ENCODE measurements at regions not wholly inside any gene's neighbourhood (a gene's known extent, or its start where the extent isn't known, plus 50 kb on each side); places are given as distances from the start of the nearest gene placed in this dataset.

GRCh38 chr4:148946271-148946670 lies 504.1 kb upstream of the NR3C2 start:
- Histone ChIP-seq H2BK12ac (ENCODE audit: low read depth, low read length) (no peak overlapping the region), H3K27ac (ENCODE audit: low read depth, low read length) (no peak overlapping the region), H3K4me3 (ENCODE audit: extremely low read depth in 1 of 4, insufficient read depth in 2 of 4, low read depth in 3 of 4, low read length in 4 of 4) (no peak overlapping the region), H3K4ac (replicated peaks; ENCODE audit: insufficient read length, low read depth, low read length) (no peak overlapping the region), H3K23ac (ENCODE audit: insufficient read length) (no peak overlapping the region), H3K56ac (replicated peaks; ENCODE audit: insufficient read length, low read depth, low read length) (no peak overlapping the region), H3K79me2 (ENCODE audit: control insufficient read depth in 1 of 2, insufficient read depth in 2 of 2, low read length in 2 of 2) (no peaks in the 10 kb centered on the region), H3K79me1 (ENCODE audit: low read depth, low read length) (no peaks in the 10 kb centered on the region), H3K4me1 (replicated peaks in 1 of 4; ENCODE audit: control insufficient read depth in 3 of 4, insufficient read depth in 4 of 4, low read length in 3 of 4) (no peaks in the 10 kb centered on the region; a peak in 1 of 7 replicates), H4K5ac (ENCODE audit: insufficient read length, low read depth, low read length) (no peak overlapping the region), H3K27me3 (replicated peaks in 1 of 4; ENCODE audit: control insufficient read depth in 3 of 4, extremely low read depth in 1 of 4, insufficient read depth in 3 of 4, low read length in 3 of 4) (no peaks in the 10 kb centered on the region), H2AFZ (ENCODE audit: low read length) (no peak overlapping the region), H4K91ac (replicated peaks; ENCODE audit: insufficient read length, low read length) (no peak overlapping the region), H3K4me2 (ENCODE audit: insufficient read depth in 1 of 2, low read depth in 2 of 2, low read length in 2 of 2) (no peak overlapping the region), H3K9me3 (ENCODE audit: insufficient read depth in 2 of 2, low read depth in 1 of 2, low read length in 1 of 2) (no peaks in the 10 kb centered on the region), H4K20me1 (replicated peaks in 1 of 2; ENCODE audit: control insufficient read depth in 1 of 2, insufficient read depth in 2 of 2, low read length in 2 of 2) (no peaks in the 10 kb centered on the region), H3K9ac (replicated peaks in 1 of 4; ENCODE audit: extremely low read depth in 1 of 4, low read depth in 3 of 4, low read length in 3 of 4) (no peak overlapping the region), H3K14ac (ENCODE audit: insufficient read length) (no peak overlapping the region), H2BK120ac (replicated peaks; ENCODE audit: low read depth, low read length) (no peak overlapping the region), H2BK15ac (ENCODE audit: low read length) (no peak overlapping the region), H3K18ac (ENCODE audit: extremely low read depth, low read length) (no peak overlapping the region), H2BK20ac (ENCODE audit: low read length) (no peak overlapping the region), H3K36me3 (ENCODE audit: control insufficient read depth in 2 of 4, insufficient read depth in 4 of 4, low read length in 3 of 4) (no peaks in the 10 kb centered on the region), H3K23me2 (ENCODE audit: low read depth, low read length) (no peaks in the 10 kb centered on the region), H4K8ac (ENCODE audit: extremely low read depth, insufficient read depth, low read length) (no peak overlapping the region), H2BK5ac (ENCODE audit: low read depth, low read length) (no peak overlapping the region), H2AK5ac (ENCODE audit: low read depth, low read length) (no peak overlapping the region)
- WGBS, 2 experiments (ENCODE audit: extremely low coverage in 1 of 2, insufficient coverage in 1 of 2, insufficient read length in 1 of 2, insufficient replicate concordance in 2 of 2, low coverage in 1 of 2, low lambda C conversion rate in 2 of 2, missing lambda C conversion rate in 1 of 2) = 90% methylated on average over 1 of the region's 1 CpG; no CpG with 5 or more reads in 1 of the 2 experiments
- no peak for FAIRE-seq
- CTCF ChIA-PET (ENCODE audit: partially characterized antibody) = interaction anchor here (0.6 kb wide), 1 partner anchor 8 kb away, joined by 3 read pairs; no protein-coding TSS in a partner anchor
- TF ChIP-seq TBP (IDR thresholded peaks at IDR 0.05; ENCODE audit: low read depth, low read length) = no peak
- TF ChIP-seq JUND (IDR thresholded peaks at IDR 0.05; ENCODE audit: low read length) = no peak
- TF ChIP-seq TAF7 (optimal IDR thresholded peaks at IDR 0.05; ENCODE audit: borderline replicate concordance, low read depth, low read length) = no peak
- TF ChIP-seq, protein P1, sequence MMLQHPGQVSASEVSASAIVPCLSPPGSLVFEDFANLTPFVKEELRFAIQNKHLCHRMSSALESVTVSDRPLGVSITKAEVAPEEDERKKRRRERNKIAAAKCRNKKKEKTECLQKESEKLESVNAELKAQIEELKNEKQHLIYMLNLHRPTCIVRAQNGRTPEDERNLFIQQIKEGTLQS (IDR thresholded peaks at IDR 0.05; ENCODE audit: insufficient read depth, low read depth, low read length) = no peak
- no peak for TF ChIP-seq EP300 (IDR thresholded peaks at IDR 0.05; ENCODE audit: borderline replicate concordance in 1 of 2, low read depth in 2 of 2, low read length in 2 of 2)
- TF ChIP-seq SUZ12 (IDR thresholded peaks at IDR 0.05; ENCODE audit: low read length) = no peak
- no peak for DNase-seq (ENCODE audit: low read depth in 1 of 2, low spot score in 2 of 2)
- POLR2A ChIA-PET (ENCODE audit: partially characterized antibody) = no interaction called here

All from H1 (cell line).